PC-3 (cell line): ENCODE measurements at regions not wholly inside any gene's neighbourhood (a gene's known extent, or its start where the extent isn't known, plus 50 kb on each side); places are given as distances from the start of the nearest gene placed in this dataset.
"Not testable (repeated sequence)": the region's sequence is repeated elsewhere in the genome, so short reads cannot be mapped to it uniquely, and the experiment has no call there.

Source experiments
- ATAC-seq: fragments of 200-7000 bp; cut with Tn5 transposase; 2 replicates; pipeline ENCODE4 v1.9.1; 2020; ENCODE audit warnings: mild to moderate bottlenecking, moderate library complexity
- BruUV-seq: library from RNA; stranded (reverse); fragments of 400-500 nt; replicated peaks from 2 replicates; lab custom pipeline; 2021; lab: Mats Ljungman, UMichigan
- CTCF ChIA-PET: fragments of 300-600 bp; sonication (Branson Sonifier 250); formaldehyde crosslinking; loops from one replicate; lab custom pipeline; 2022; ENCODE audit warnings: antibody characterized with exemption; lab: Charles Lee
- POLR2A ChIA-PET: fragments of 300-600 bp; sonication (Branson Sonifier 250); formaldehyde crosslinking; loops from one replicate; lab custom pipeline; 2022; ENCODE audit warnings: antibody characterized with exemption; ENCODE audit not compliant: unreplicated experiment; lab: Charles Lee
- DNase-seq: peaks from one replicate; pipeline ENCODE4 v3.0.0-alpha.2; 2015
- H2AFZ ChIP-seq: fragments of 300-600 bp; sonication (generic); 2 replicates; pipeline ENCODE4 v1.6.0; 2016; ENCODE audit warnings: antibody characterized with exemption, low read length
- H3F3A ChIP-seq: fragments of 300-600 bp; sonication (generic); one replicate; pipeline ENCODE4 v1.6.0; 2017; ENCODE audit warnings: antibody characterized with exemption, low read length, control low read depth, mild to moderate bottlenecking; ENCODE audit not compliant: unreplicated experiment
- H3K27ac ChIP-seq: fragments of 300-600 bp; sonication (generic); 2 replicates; pipeline ENCODE4 v1.5.1; 2016; ENCODE audit warnings: mild to moderate bottlenecking, low read length
- H3K27me3 ChIP-seq: fragments of 300-600 bp; sonication (generic); 2 replicates; pipeline ENCODE4 v1.6.1; 2016; ENCODE audit warnings: low read length, mixed read lengths
- H3K36me3 ChIP-seq: fragments of 300-600 bp; sonication (generic); 2 replicates; pipeline ENCODE4 v1.6.1; 2016; ENCODE audit warnings: low read depth, mixed run types, low read length, mixed read lengths
- H3K4me1 ChIP-seq: fragments of 300-600 bp; sonication (generic); 2 replicates; pipeline ENCODE4 v1.5.1; 2016; ENCODE audit warnings: low read length; ENCODE audit not compliant: insufficient read depth
- H3K4me2 ChIP-seq: fragments of 300-600 bp; sonication (generic); 2 replicates; pipeline ENCODE4 v1.6.0; 2016; ENCODE audit warnings: low read length
- H3K4me3 ChIP-seq: fragments of 300-600 bp; sonication (generic); 2 replicates; pipeline ENCODE4 v1.5.1; 2016; ENCODE audit warnings: mild to moderate bottlenecking, low read length, mixed read lengths
- H3K79me2 ChIP-seq: fragments of 300-600 bp; sonication (generic); 2 replicates; pipeline ENCODE4 v1.6.1; 2017; ENCODE audit warnings: low read length, mixed read lengths
- H3K9ac ChIP-seq: fragments of 300-600 bp; sonication (generic); 2 replicates; pipeline ENCODE4 v1.6.0; 2016; ENCODE audit warnings: mild to moderate bottlenecking, low read length
- H3K9me2 ChIP-seq: fragments of 300-600 bp; sonication (generic); replicated peaks from 2 replicates; pipeline ENCODE4 v1.6.1; 2016; ENCODE audit warnings: mixed run types, low read length, mixed read lengths
- H3K9me3 ChIP-seq: fragments of 300-600 bp; sonication (generic); 2 replicates; pipeline ENCODE4 v1.6.1; 2016; ENCODE audit warnings: low read length, mixed read lengths
- H4K20me1 ChIP-seq: fragments of 300-600 bp; sonication (generic); 2 replicates; pipeline ENCODE4 v1.6.1; 2016; ENCODE audit warnings: low read length, mixed read lengths
- EZH2 ChIP-seq: fragments of 300-600 bp; sonication (generic); IDR thresholded peaks from one replicate; pipeline ENCODE4 v1.6.1; 2017; ENCODE audit warnings: antibody characterized with exemption, mild to moderate bottlenecking, low read length; ENCODE audit not compliant: unreplicated experiment
- EZH2phosphoT487 ChIP-seq: fragments of 300-600 bp; sonication (generic); IDR thresholded peaks from 2 replicates; pipeline ENCODE4 v1.6.1; 2018; ENCODE audit warnings: mild to moderate bottlenecking, antibody characterized with exemption, low read length, borderline replicate concordance
- intact Hi-C: fragments of 100-400 bp; cut with micrococcal nuclease; formaldehyde crosslinking; loops from 2 replicates; pipeline ENCODE4 v1.9.0; 2023
- TF ChIP-seq, protein P1 (sequence below): fragments of 300-600 bp; sonication (generic); conservative IDR thresholded peaks from 2 replicates; pipeline ENCODE4 v1.5.1; 2017; ENCODE audit warnings: antibody characterized with exemption, low read depth, mild to moderate bottlenecking, low read length

DNA sequence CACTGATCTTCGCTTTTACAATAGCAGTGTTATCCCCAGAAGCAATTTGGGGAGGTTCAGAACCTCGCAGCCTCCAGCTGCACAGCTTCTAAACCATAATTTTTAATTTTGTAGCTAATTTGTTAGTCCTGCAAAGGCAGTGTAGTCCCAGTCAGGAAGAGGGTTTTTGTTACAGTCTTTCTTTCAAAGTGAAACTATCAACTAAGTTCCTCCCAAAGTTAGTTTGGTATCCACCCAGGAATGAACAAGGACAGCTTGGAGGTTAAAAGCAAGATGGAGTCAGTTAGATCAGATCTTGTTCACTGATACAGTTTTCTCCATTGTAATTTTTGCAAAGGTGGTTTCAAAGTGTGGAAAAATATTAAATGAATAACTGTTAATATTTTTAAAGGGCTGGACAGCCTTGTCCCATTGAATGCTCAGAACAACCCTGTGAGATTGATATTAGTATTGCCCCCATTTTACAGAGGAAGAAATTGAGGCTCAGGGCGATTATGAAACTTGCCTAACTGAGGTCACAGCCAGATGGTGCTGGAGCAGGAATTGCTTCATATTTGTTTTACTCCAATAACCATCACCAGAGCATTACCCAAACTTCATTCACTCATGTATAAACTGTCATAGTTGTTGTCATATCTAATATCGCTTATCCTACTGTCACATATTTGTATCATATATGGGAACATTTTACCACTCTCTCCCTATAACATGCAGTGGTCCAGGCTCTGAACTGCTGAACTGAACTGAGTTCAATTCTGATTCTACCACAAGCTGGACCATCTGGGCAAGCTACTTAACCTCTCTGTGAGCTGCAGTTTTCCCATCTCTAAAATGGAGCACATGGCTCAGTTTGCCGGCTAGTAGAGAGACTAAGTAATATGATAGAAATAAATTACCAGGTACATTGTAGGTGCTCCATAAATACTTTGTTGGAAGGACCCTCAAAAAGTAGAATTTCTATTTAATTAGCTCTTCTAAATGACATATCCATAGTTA, 213.8 kb downstream of the BCAS1 start:
- Histone ChIP-seq H3K36me3 (no peaks in the 10 kb centered on the region), H2AFZ (no peak overlapping the region; the same call in 1 of the 2 replicates)
- no peak for ATAC-seq

DNA sequence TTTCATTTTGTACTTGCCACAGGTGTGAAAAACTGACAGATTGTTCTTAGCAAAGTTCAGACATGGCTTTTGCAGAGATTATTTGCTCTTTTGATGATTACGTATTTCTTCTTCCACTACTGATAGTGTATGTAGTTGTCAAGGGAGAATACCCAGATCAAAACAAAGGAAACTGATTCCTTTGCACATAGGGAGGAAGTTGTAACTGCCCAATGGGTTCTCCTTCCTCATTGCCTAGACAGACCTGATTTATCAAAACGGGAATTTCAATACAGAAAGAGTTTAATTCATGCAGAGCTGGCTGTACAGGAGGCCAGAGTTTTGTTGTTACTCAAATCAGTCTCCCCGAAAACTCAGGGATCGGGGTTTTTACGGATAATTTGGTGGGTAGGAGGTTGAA, 214.7 kb downstream of the BCAS1 start:
- no TSS peak for BruUV-seq

More for the DNA sequence above, 213.8 kb downstream of the BCAS1 start:
- Histone ChIP-seq H3K4me2 (no peak overlapping the region), H3K27ac (no peak overlapping the region), H4K20me1 (no peaks in the 10 kb centered on the region), H3F3A (no peaks in the 10 kb centered on the region), H3K9me2 (no peaks in the 10 kb centered on the region), H3K27me3 (no peaks in the 10 kb centered on the region), H3K4me1 (peaks cover 5% of the 10 kb centered on the region; the same call in 1 of the 2 replicates), H3K4me3 (no peak overlapping the region), H3K79me2 (no peaks in the 10 kb centered on the region), H3K9ac (no peak overlapping the region), H3K9me3 (no peaks in the 10 kb centered on the region)
- CTCF ChIA-PET = no interaction called here
- BruUV-seq = no TSS peak
- intact Hi-C loops = no loop called here
- POLR2A ChIA-PET = no interaction called here
- TF ChIP-seq EZH2phosphoT487 = no peak
- no peak for DNase-seq

DNA sequence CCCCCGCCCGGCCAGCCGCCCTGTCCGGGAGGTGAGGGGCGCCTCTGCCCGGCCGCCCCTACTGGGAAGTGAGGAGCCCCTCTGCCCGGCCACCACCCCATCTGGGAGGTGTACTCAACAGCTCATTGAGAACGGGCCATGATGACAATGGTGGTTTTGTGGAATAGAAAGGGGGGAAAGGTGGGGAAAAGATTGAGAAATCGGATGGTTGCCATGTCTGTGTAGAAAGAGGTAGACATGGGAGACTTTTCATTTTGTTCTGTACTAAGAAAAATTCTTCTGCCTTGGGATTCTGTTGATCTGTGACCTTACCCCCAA, 215.8 kb downstream of the BCAS1 start:
- DNase-seq, POLR2A ChIA-PET, H3K79me2 ChIP-seq, H3K9ac ChIP-seq, CTCF ChIA-PET, H3K36me3 ChIP-seq, H3K27ac ChIP-seq, H3K27me3 ChIP-seq, H3K4me1 ChIP-seq, H3F3A ChIP-seq, H3K9me3 ChIP-seq, H3K9me2 ChIP-seq, ATAC-seq, H4K20me1 ChIP-seq, H3K4me3 ChIP-seq, intact Hi-C loops, H3K4me2 ChIP-seq, BruUV-seq, H2AFZ ChIP-seq: not testable (repeated sequence)

More for the DNA sequence above, 214.7 kb downstream of the BCAS1 start:
- no peaks in the 10 kb centered on the region for H3K9me3 ChIP-seq
- H3K4me1 ChIP-seq = peaks cover 5% of the 10 kb centered on the region; the same call in 1 of the 2 replicates
- TF ChIP-seq EZH2phosphoT487 = no peak
- TF ChIP-seq, protein P1, sequence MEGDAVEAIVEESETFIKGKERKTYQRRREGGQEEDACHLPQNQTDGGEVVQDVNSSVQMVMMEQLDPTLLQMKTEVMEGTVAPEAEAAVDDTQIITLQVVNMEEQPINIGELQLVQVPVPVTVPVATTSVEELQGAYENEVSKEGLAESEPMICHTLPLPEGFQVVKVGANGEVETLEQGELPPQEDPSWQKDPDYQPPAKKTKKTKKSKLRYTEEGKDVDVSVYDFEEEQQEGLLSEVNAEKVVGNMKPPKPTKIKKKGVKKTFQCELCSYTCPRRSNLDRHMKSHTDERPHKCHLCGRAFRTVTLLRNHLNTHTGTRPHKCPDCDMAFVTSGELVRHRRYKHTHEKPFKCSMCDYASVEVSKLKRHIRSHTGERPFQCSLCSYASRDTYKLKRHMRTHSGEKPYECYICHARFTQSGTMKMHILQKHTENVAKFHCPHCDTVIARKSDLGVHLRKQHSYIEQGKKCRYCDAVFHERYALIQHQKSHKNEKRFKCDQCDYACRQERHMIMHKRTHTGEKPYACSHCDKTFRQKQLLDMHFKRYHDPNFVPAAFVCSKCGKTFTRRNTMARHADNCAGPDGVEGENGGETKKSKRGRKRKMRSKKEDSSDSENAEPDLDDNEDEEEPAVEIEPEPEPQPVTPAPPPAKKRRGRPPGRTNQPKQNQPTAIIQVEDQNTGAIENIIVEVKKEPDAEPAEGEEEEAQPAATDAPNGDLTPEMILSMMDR = no peak
- no peak for TF ChIP-seq EZH2
- CTCF ChIA-PET = no interaction called here
- H4K20me1 ChIP-seq = no peaks in the 10 kb centered on the region
- H3K4me2 ChIP-seq = no peak overlapping the region
- H3K27me3 ChIP-seq = no peaks in the 10 kb centered on the region
- H3K36me3 ChIP-seq = no peaks in the 10 kb centered on the region
- POLR2A ChIA-PET = no interaction called here
- H3K9me2 ChIP-seq = no peaks in the 10 kb centered on the region
- H3F3A ChIP-seq = no peaks in the 10 kb centered on the region
- DNase-seq (no peak), ATAC-seq (no peak)
- H3K79me2 ChIP-seq = no peaks in the 10 kb centered on the region
- no peak overlapping the region for H3K9ac ChIP-seq
- H3K27ac ChIP-seq = no peak overlapping the region
- H3K4me3 ChIP-seq = no peak overlapping the region
- intact Hi-C loops = no loop called here
- no peak overlapping the region; the same call in 1 of the 2 replicates for H2AFZ ChIP-seq
